MCF 10A (cell line): ENCODE measurements at regions not wholly inside any gene's neighbourhood (a gene's known extent, or its start where the extent isn't known, plus 50 kb on each side); places are given as distances from the start of the nearest gene placed in this dataset.

ENCODE experiments used
- BruUV-seq: library from RNA; stranded (reverse); fragments of 400-500 nt; replicated peaks from 2 replicates; lab custom pipeline; 2021; lab: Mats Ljungman, UMichigan
- CTCF ChIA-PET: fragments of 300-600 bp; sonication (Branson Sonifier 250); formaldehyde crosslinking; extraction: SDS; loops from one replicate; lab custom pipeline; 2021; ENCODE audit warnings: antibody characterized with exemption, inconsistent platforms; lab: Yijun Ruan, JAX
- POLR2A ChIA-PET: fragments of 300-600, 350-650 bp; sonication (Branson Sonifier 250); formaldehyde crosslinking; extraction: SDS; loops from one replicate; lab custom pipeline; 2020; ENCODE audit warnings: antibody characterized with exemption, inconsistent platforms; lab: Yijun Ruan, JAX
- DNase-seq: peaks from one replicate; pipeline ENCODE4 v3.0.0-alpha.2; 2018; ENCODE audit not compliant: unreplicated experiment
- H3K27ac Mint-ChIP-seq: one replicate; pipeline ENCODE4 v1.8.0; 2022; ENCODE audit warnings: mild to moderate bottlenecking, low read depth, mixed read lengths; ENCODE audit not compliant: unreplicated experiment
- H3K27me3 Mint-ChIP-seq: one replicate; pipeline ENCODE4 v1.8.0; 2022; ENCODE audit warnings: mixed read lengths; ENCODE audit not compliant: insufficient read depth, unreplicated experiment
- H3K36me3 Mint-ChIP-seq: one replicate; pipeline ENCODE4 v1.8.0; 2022; ENCODE audit warnings: mild to moderate bottlenecking, moderate library complexity, mixed read lengths; ENCODE audit not compliant: insufficient read depth, unreplicated experiment
- H3K4me1 Mint-ChIP-seq: one replicate; pipeline ENCODE4 v1.8.0; 2022; ENCODE audit warnings: mixed read lengths; ENCODE audit not compliant: insufficient read depth, unreplicated experiment
- H3K4me3 Mint-ChIP-seq: one replicate; pipeline ENCODE4 v1.8.0; 2022; ENCODE audit warnings: mild to moderate bottlenecking, moderate library complexity, mixed read lengths; ENCODE audit not compliant: unreplicated experiment
- H3K9me3 Mint-ChIP-seq: one replicate; pipeline ENCODE4 v1.8.0; 2022; ENCODE audit warnings: mixed read lengths; ENCODE audit not compliant: unreplicated experiment
- CTCF ChIP-seq: fragments of 200-600 bp; IDR thresholded peaks from one replicate; pipeline ENCODE4 v1.8.0; 2022; ENCODE audit warnings: antibody characterized with exemption, mild to moderate bottlenecking; ENCODE audit not compliant: unreplicated experiment
- intact Hi-C: fragments of 100-400 bp; cut with micrococcal nuclease; formaldehyde crosslinking; loops from 2 replicates; pipeline ENCODE4 v1.14.1; 2022

GRCh38 chr5:66406761-66407336 is 189.3 kb upstream of the MAST4 start:
- CTCF ChIA-PET = interaction anchor here (0.6 kb wide), 1 partner anchor 240 kb away, joined by 3 read pairs; no protein-coding TSS in a partner anchor

GRCh38 chr5:66407765-66408164 is 188.4 kb upstream of the MAST4 start:
- intact Hi-C loops = no loop called here
- POLR2A ChIA-PET = no interaction called here

More at GRCh38 chr5:66406761-66407336, 189.3 kb upstream of the MAST4 start:
- no peak for TF ChIP-seq CTCF
- no peak for DNase-seq
- no peaks in the 10 kb centered on the region for H3K36me3 Mint-ChIP-seq
- peaks cover 5% of the 10 kb centered on the region for H3K9me3 Mint-ChIP-seq
- H3K4me1 Mint-ChIP-seq = no peaks in the 10 kb centered on the region
- H3K27me3 Mint-ChIP-seq = peaks cover 28% of the 10 kb centered on the region
- POLR2A ChIA-PET = no interaction called here
- H3K4me3 Mint-ChIP-seq = no peak overlapping the region
- intact Hi-C loops = no loop called here
- H3K27ac Mint-ChIP-seq = no peak overlapping the region
- no TSS peak for BruUV-seq

GRCh38 chr5:66408576-66408975 is 187.6 kb upstream of the MAST4 start:
- intact Hi-C loops = no loop called here
- ChIA-PET CTCF (no interaction called here), POLR2A (no interaction called here)
- DNase-seq = no peak
- Mint-ChIP-seq H3K36me3 (no peaks in the 10 kb centered on the region), H3K27me3 (peaks cover 11% of the 10 kb centered on the region), H3K9me3 (peaks cover 5% of the 10 kb centered on the region), H3K4me3 (no peak overlapping the region), H3K4me1 (no peaks in the 10 kb centered on the region), H3K27ac (no peak overlapping the region)
- BruUV-seq = no TSS peak
- TF ChIP-seq CTCF = no peak

More at GRCh38 chr5:66407765-66408164, 188.4 kb upstream of the MAST4 start:
- Mint-ChIP-seq H3K36me3 (no peaks in the 10 kb centered on the region), H3K27ac (no peak overlapping the region), H3K9me3 (peaks cover 5% of the 10 kb centered on the region), H3K4me3 (no peak overlapping the region), H3K27me3 (peaks cover 19% of the 10 kb centered on the region), H3K4me1 (no peaks in the 10 kb centered on the region)
- TF ChIP-seq CTCF = no peak
- CTCF ChIA-PET = no interaction called here
- BruUV-seq = no TSS peak
- DNase-seq = no peak

GRCh38 chr5:66410122-66410521 is 186.1 kb upstream of the MAST4 start:
- Mint-ChIP-seq H3K27ac (no peak overlapping the region), H3K4me1 (no peaks in the 10 kb centered on the region), H3K27me3 (no peaks in the 10 kb centered on the region), H3K9me3 (peaks cover 5% of the 10 kb centered on the region), H3K36me3 (no peaks in the 10 kb centered on the region), H3K4me3 (no peak overlapping the region)
- ChIA-PET POLR2A (no interaction called here), CTCF (interaction anchor here (0.6 kb wide), 1 partner anchor 55 kb away, joined by 4 read pairs; no protein-coding TSS in a partner anchor)
- BruUV-seq = no TSS peak
- no peak for DNase-seq
- intact Hi-C loops = no loop called here
- TF ChIP-seq CTCF = no peak
